Brain microvascular endothelial cell (primary cell): ENCODE measurements at regions not wholly inside any gene's neighbourhood (a gene's known extent, or its start where the extent isn't known, plus 50 kb on each side); places are given as distances from the start of the nearest gene placed in this dataset.

ENCODE experiments used
- DNase-seq: peaks from one replicate; pipeline ENCODE4 v3.0.0-alpha.2; 2020
- H3K27ac ChIP-seq: fragments of 250-450 bp; sonication (Bioruptor Pico); 2 replicates; pipeline ENCODE4 v1.5.1; 2020; ENCODE audit warnings: mild to moderate bottlenecking, moderate library complexity
- H3K27me3 ChIP-seq: fragments of 250-450 bp; sonication (Bioruptor Pico); replicated peaks from 2 replicates; pipeline ENCODE4 v1.5.1; 2020; ENCODE audit warnings: mild to moderate bottlenecking
- H3K36me3 ChIP-seq: fragments of 250-450 bp; sonication (Bioruptor Pico); replicated peaks from 2 replicates; pipeline ENCODE4 v1.5.1; 2020; ENCODE audit warnings: mild to moderate bottlenecking
- H3K4me3 ChIP-seq: 2 replicates; pipeline ENCODE4 v1.5.1; 2011; ENCODE audit warnings: low read depth, mild to moderate bottlenecking, control low read depth, low read length, moderate library complexity
- CTCF ChIP-seq: IDR thresholded peaks from 2 replicates; pipeline ENCODE4 v1.5.1; 2011; ENCODE audit warnings: low read depth, mild to moderate bottlenecking, moderate library complexity, low read length, control low read depth, inconsistent platforms; ENCODE audit errors: missing control alignments
- in situ Hi-C: cut with HindIII; loops from 2 replicates; pipeline ENCODE4 v1.10.0; 2017; ENCODE audit warnings: low sequenced_read_pairs, low pct_ligation_motif_present

- TF ChIP-seq CTCF: no peak
- Histone ChIP-seq H3K36me3 (no peaks in the 10 kb centered on the region), H3K4me3 (no peak overlapping the region), H3K27me3 (no peaks in the 10 kb centered on the region), H3K27ac (no peak overlapping the region)
- no peak for DNase-seq
- in situ Hi-C loops: no loop called here
Observed at GRCh38 chr22:27310966-27311697, 490.4 kb downstream of the MN1 start.

- Histone ChIP-seq H3K36me3 (no peaks in the 10 kb centered on the region), H3K27me3 (no peaks in the 10 kb centered on the region), H3K27ac (peak overlapping the region; percentile 40), H3K4me3 (peak overlapping the region; percentile 35)
- peak; percentile 16 for DNase-seq
- in situ Hi-C loops: no loop called here
- no peak for TF ChIP-seq CTCF
Observed at GRCh38 chr22:27311698-27312550, 489.6 kb downstream of the MN1 start.

GRCh38 chr22:27312565-27312964 lies 489.0 kb downstream of the MN1 start:
- no peak overlapping the region for H3K27ac ChIP-seq
- no peaks in the 10 kb centered on the region for H3K36me3 ChIP-seq
- in situ Hi-C loops: no loop called here
- no peaks in the 10 kb centered on the region for H3K27me3 ChIP-seq
- TF ChIP-seq CTCF: no peak
- no peak overlapping the region for H3K4me3 ChIP-seq
- no peak for DNase-seq

GRCh38 chr22:27312966-27313855 lies 488.3 kb downstream of the MN1 start:
- TF ChIP-seq CTCF: no peak
- in situ Hi-C loops: no loop called here
- H3K36me3 ChIP-seq: no peaks in the 10 kb centered on the region
- no peak overlapping the region for H3K27ac ChIP-seq
- DNase-seq: peak; percentile 11
- H3K27me3 ChIP-seq: no peaks in the 10 kb centered on the region
- H3K4me3 ChIP-seq: no peak overlapping the region

GRCh38 chr22:27314276-27314807 lies 487.2 kb downstream of the MN1 start:
- H3K27me3 ChIP-seq: no peaks in the 10 kb centered on the region
- DNase-seq: no peak
- in situ Hi-C loops: no loop called here

More at GRCh38 chr22:27314276-27314807, 487.2 kb downstream of the MN1 start:
- Histone ChIP-seq H3K27ac (no peak overlapping the region), H3K4me3 (no peak overlapping the region), H3K36me3 (no peaks in the 10 kb centered on the region)
- no peak for TF ChIP-seq CTCF
